ENCODE measurements at regions not wholly inside any gene's neighbourhood (a gene's known extent, or its start where the extent isn't known, plus 50 kb on each side); places are given as distances from the start of the nearest gene placed in this dataset.

GRCh38 chr11:111173221-111173620 is 72.3 kb upstream of the POU2AF2 start:
- Histone ChIP-seq H3K4me3 (no peak overlapping the region), H3K9ac (no peak overlapping the region), H3K9me3 (no peaks in the 10 kb centered on the region), H4K20me1 (no peaks in the 10 kb centered on the region), H3K36me3 (no peaks in the 10 kb centered on the region), H3K27me3 (no peaks in the 10 kb centered on the region), H3K4me1 (peaks cover 16% of the 10 kb centered on the region), H3K4me2 (no peak overlapping the region), H3K27ac (no peak overlapping the region)
- no peak for TF ChIP-seq Cebpa-rat (IDR thresholded peaks at IDR 0.05)

- H3K4me2 ChIP-seq: no peak overlapping the region
- H3K4me1 ChIP-seq: peaks cover 7% of the 10 kb centered on the region
- no peaks in the 10 kb centered on the region for H3K27me3 ChIP-seq
- H3K27ac ChIP-seq: no peak overlapping the region
- H3K9ac ChIP-seq: no peak overlapping the region
- H3K9me3 ChIP-seq: no peaks in the 10 kb centered on the region
- no peaks in the 10 kb centered on the region for H3K36me3 ChIP-seq
- H4K20me1 ChIP-seq: no peaks in the 10 kb centered on the region
- TF ChIP-seq Cebpa-rat (IDR thresholded peaks at IDR 0.05): no peak
- no peak overlapping the region for H3K4me3 ChIP-seq
Observed at GRCh38 chr11:111172321-111172862, 73.1 kb upstream of the POU2AF2 start.

GRCh38 chr11:111170761-111171379 is 74.7 kb upstream of the POU2AF2 start:
- no peak for TF ChIP-seq Cebpa-rat (IDR thresholded peaks at IDR 0.05)
- no peak overlapping the region for H3K27ac ChIP-seq
- H3K36me3 ChIP-seq: no peaks in the 10 kb centered on the region

GRCh38 chr11:111169367-111169766 is 76.2 kb upstream of the POU2AF2 start:
- no peaks in the 10 kb centered on the region for H3K27me3 ChIP-seq
- H3K4me1 ChIP-seq: no peaks in the 10 kb centered on the region
- no peak overlapping the region for H3K9ac ChIP-seq
- no peak overlapping the region for H3K4me3 ChIP-seq
- H3K4me2 ChIP-seq: no peak overlapping the region
- no peak overlapping the region for H3K27ac ChIP-seq
- no peaks in the 10 kb centered on the region for H3K9me3 ChIP-seq
- no peaks in the 10 kb centered on the region for H4K20me1 ChIP-seq
- no peak for TF ChIP-seq Cebpa-rat (IDR thresholded peaks at IDR 0.05)
- no peaks in the 10 kb centered on the region for H3K36me3 ChIP-seq

More at GRCh38 chr11:111170761-111171379, 74.7 kb upstream of the POU2AF2 start:
- Histone ChIP-seq H3K4me3 (no peak overlapping the region), H3K27me3 (no peaks in the 10 kb centered on the region), H3K9me3 (no peaks in the 10 kb centered on the region), H4K20me1 (no peaks in the 10 kb centered on the region), H3K4me1 (no peaks in the 10 kb centered on the region), H3K4me2 (no peak overlapping the region), H3K9ac (no peak overlapping the region)

- no peaks in the 10 kb centered on the region for H4K20me1 ChIP-seq
- no peaks in the 10 kb centered on the region for H3K27me3 ChIP-seq
- TF ChIP-seq Cebpa-rat (IDR thresholded peaks at IDR 0.05): no peak
- H3K4me2 ChIP-seq: no peak overlapping the region
- H3K9me3 ChIP-seq: no peaks in the 10 kb centered on the region
- no peak overlapping the region for H3K27ac ChIP-seq
- H3K4me3 ChIP-seq: no peak overlapping the region
- no peaks in the 10 kb centered on the region for H3K4me1 ChIP-seq
- no peak overlapping the region for H3K9ac ChIP-seq
- no peaks in the 10 kb centered on the region for H3K36me3 ChIP-seq
Observed at GRCh38 chr11:111168871-111169270, 76.7 kb upstream of the POU2AF2 start.

GRCh38 chr11:111167666-111168065 is 77.9 kb upstream of the POU2AF2 start:
- H4K20me1 ChIP-seq: no peaks in the 10 kb centered on the region
- H3K4me3 ChIP-seq: no peak overlapping the region
- no peak overlapping the region for H3K27ac ChIP-seq
- no peaks in the 10 kb centered on the region for H3K4me1 ChIP-seq
- H3K9ac ChIP-seq: no peak overlapping the region
- no peak overlapping the region for H3K4me2 ChIP-seq
- H3K9me3 ChIP-seq: no peaks in the 10 kb centered on the region
- no peaks in the 10 kb centered on the region for H3K36me3 ChIP-seq
- no peak for TF ChIP-seq Cebpa-rat (IDR thresholded peaks at IDR 0.05)
- no peaks in the 10 kb centered on the region for H3K27me3 ChIP-seq

GRCh38 chr11:111166598-111166997 is 78.9 kb upstream of the POU2AF2 start:
- Histone ChIP-seq H3K9me3 (no peaks in the 10 kb centered on the region), H3K36me3 (no peaks in the 10 kb centered on the region), H3K4me2 (no peak overlapping the region), H3K27ac (no peak overlapping the region), H3K4me1 (no peaks in the 10 kb centered on the region), H3K4me3 (no peak overlapping the region), H3K27me3 (no peaks in the 10 kb centered on the region), H4K20me1 (no peaks in the 10 kb centered on the region), H3K9ac (no peak overlapping the region)
- no peak for TF ChIP-seq Cebpa-rat (IDR thresholded peaks at IDR 0.05)

- H3K36me3 ChIP-seq: no peaks in the 10 kb centered on the region
- H3K27me3 ChIP-seq: no peaks in the 10 kb centered on the region
- no peaks in the 10 kb centered on the region for H3K9me3 ChIP-seq
- no peak for TF ChIP-seq Cebpa-rat (IDR thresholded peaks at IDR 0.05)
- no peak overlapping the region for H3K9ac ChIP-seq
- H3K4me3 ChIP-seq: no peak overlapping the region
- no peaks in the 10 kb centered on the region for H4K20me1 ChIP-seq
- H3K4me1 ChIP-seq: no peaks in the 10 kb centered on the region
- no peak overlapping the region for H3K27ac ChIP-seq
- no peak overlapping the region for H3K4me2 ChIP-seq
Observed at GRCh38 chr11:111162305-111162704, 83.2 kb upstream of the POU2AF2 start.

- H4K20me1 ChIP-seq: no peaks in the 10 kb centered on the region
- TF ChIP-seq Cebpa-rat (IDR thresholded peaks at IDR 0.05): no peak
- no peaks in the 10 kb centered on the region for H3K4me1 ChIP-seq
- no peak overlapping the region for H3K4me2 ChIP-seq
- no peaks in the 10 kb centered on the region for H3K9me3 ChIP-seq
- H3K27me3 ChIP-seq: no peaks in the 10 kb centered on the region
- H3K36me3 ChIP-seq: no peaks in the 10 kb centered on the region
- no peak overlapping the region for H3K4me3 ChIP-seq
- no peak overlapping the region for H3K27ac ChIP-seq
- no peak overlapping the region for H3K9ac ChIP-seq
Observed at GRCh38 chr11:111157571-111157970, 88.0 kb upstream of the POU2AF2 start.

GRCh38 chr11:111155021-111155420 is 90.5 kb upstream of the POU2AF2 start:
- no peak overlapping the region for H3K27ac ChIP-seq
- H3K36me3 ChIP-seq: no peaks in the 10 kb centered on the region
- no peak overlapping the region for H3K4me2 ChIP-seq
- no peak for TF ChIP-seq Cebpa-rat (IDR thresholded peaks at IDR 0.05)
- H3K4me3 ChIP-seq: no peak overlapping the region
- no peaks in the 10 kb centered on the region for H3K9me3 ChIP-seq
- H3K9ac ChIP-seq: no peak overlapping the region
- no peaks in the 10 kb centered on the region for H3K27me3 ChIP-seq
- H4K20me1 ChIP-seq: no peaks in the 10 kb centered on the region
- no peaks in the 10 kb centered on the region for H3K4me1 ChIP-seq

- Histone ChIP-seq H3K36me3 (no peaks in the 10 kb centered on the region), H3K4me1 (no peaks in the 10 kb centered on the region), H3K9ac (no peak overlapping the region), H3K9me3 (no peaks in the 10 kb centered on the region), H3K27ac (no peak overlapping the region), H3K27me3 (no peaks in the 10 kb centered on the region), H4K20me1 (no peaks in the 10 kb centered on the region), H3K4me3 (no peak overlapping the region), H3K4me2 (no peak overlapping the region)
- TF ChIP-seq Cebpa-rat (IDR thresholded peaks at IDR 0.05): no peak
Observed at GRCh38 chr11:111153194-111153593, 92.3 kb upstream of the POU2AF2 start.
